ENCODE measurements at regions not wholly inside any gene's neighbourhood (a gene's known extent, or its start where the extent isn't known, plus 50 kb on each side); places are given as distances from the start of the nearest gene placed in this dataset.

DNA sequence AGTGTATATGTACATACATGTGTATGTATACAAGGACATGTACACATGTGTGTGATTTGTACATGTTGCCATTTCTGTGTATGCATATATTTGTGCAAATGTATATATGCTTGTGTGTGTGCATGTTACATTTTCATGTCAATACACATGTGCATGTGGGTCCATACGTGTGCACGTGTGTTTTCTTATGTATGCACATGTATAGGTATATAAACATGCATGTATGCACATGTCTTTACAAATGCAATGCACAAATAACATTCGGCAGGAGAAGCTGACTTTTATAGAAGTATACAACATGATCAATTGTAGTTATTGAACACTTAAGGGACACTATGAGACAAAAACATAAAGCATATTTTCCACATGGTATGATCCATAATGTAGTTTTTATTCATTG, 307.4 kb upstream of the SEMA3C start:
- TF ChIP-seq, protein P1, sequence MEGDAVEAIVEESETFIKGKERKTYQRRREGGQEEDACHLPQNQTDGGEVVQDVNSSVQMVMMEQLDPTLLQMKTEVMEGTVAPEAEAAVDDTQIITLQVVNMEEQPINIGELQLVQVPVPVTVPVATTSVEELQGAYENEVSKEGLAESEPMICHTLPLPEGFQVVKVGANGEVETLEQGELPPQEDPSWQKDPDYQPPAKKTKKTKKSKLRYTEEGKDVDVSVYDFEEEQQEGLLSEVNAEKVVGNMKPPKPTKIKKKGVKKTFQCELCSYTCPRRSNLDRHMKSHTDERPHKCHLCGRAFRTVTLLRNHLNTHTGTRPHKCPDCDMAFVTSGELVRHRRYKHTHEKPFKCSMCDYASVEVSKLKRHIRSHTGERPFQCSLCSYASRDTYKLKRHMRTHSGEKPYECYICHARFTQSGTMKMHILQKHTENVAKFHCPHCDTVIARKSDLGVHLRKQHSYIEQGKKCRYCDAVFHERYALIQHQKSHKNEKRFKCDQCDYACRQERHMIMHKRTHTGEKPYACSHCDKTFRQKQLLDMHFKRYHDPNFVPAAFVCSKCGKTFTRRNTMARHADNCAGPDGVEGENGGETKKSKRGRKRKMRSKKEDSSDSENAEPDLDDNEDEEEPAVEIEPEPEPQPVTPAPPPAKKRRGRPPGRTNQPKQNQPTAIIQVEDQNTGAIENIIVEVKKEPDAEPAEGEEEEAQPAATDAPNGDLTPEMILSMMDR (IDR thresholded peaks at IDR 0.05): no peak
- TF ChIP-seq POLR2A (IDR thresholded peaks at IDR 0.05): no peak

Data from thyroid gland (tissue), 4 donors.